Jurkat, Clone E6-1 (cell line): ENCODE measurements at regions not wholly inside any gene's neighbourhood (a gene's known extent, or its start where the extent isn't known, plus 50 kb on each side); places are given as distances from the start of the nearest gene placed in this dataset.
"Not testable (repeated sequence)": the region's sequence is repeated elsewhere in the genome, so short reads cannot be mapped to it uniquely, and the experiment has no call there.

Source experiments
- DNase-seq: peaks from one replicate; pipeline ENCODE4 v3.0.0-alpha.2; 2011; ENCODE audit warnings: low read depth, low spot score
- H3K4me3 ChIP-seq: 2 replicates; pipeline ENCODE4 v1.5.1; 2011; ENCODE audit warnings: mild to moderate bottlenecking, low read length, control low read depth, moderate library complexity

GRCh38 chr4:26061248-26061986, 147.4 kb downstream of the SMIM20 start:
- DNase-seq: peak; percentile 42

GRCh38 chr4:26062215-26062614, 148.2 kb downstream of the SMIM20 start:
- H3K4me3 ChIP-seq: no peak overlapping the region
- DNase-seq: no peak

More at GRCh38 chr4:26061248-26061986, 147.4 kb downstream of the SMIM20 start:
- no peak overlapping the region for H3K4me3 ChIP-seq

DNA sequence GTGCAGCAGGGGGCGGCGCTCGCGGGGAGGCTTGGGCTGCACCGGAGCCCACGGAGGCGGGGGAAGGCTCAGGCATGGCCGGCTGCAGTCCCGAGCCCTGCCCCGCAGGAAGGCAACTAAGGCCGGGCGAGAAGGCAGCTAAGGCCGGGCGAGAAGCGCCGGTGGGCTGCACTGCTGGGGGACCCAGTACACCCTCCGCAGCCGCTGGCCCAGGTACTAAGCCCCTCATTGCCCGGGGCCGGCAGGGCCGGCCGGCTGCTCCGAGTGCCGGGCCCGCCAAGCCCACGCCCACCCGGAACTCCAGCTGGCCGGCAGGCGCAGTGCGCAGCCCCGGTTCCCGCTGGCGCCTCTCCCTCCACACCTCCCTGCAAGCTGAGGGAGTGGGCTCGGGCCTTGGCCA, 150.0 kb downstream of the SMIM20 start:
- DNase-seq, H3K4me3 ChIP-seq: not testable (repeated sequence)

DNA sequence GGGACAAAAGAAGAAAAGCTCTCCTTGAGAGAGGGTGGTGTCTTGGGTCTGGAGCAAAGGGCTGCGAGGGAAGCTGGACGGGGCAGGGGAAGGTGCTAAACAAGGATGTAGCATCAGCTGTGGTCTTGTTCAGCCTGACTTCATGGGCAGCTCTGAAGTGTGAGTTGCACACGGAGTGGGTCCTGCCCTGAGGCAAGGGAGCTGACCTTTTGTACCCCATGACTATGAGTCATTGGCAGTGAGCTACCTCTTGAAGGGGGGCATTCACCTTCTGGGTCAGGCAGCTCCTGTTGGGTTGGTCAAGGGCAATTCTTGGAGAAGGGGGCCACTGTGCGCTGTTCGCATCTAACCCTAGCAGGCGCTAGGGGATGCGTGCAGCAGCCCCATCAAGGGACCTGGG, 151.8 kb downstream of the SMIM20 start:
- no peak overlapping the region for H3K4me3 ChIP-seq
- no peak for DNase-seq

- no peak overlapping the region for H3K4me3 ChIP-seq
- DNase-seq: no peak
These were observed 153.0 kb downstream of the SMIM20 start for GRCh38 chr4:26067035-26067434.

DNA sequence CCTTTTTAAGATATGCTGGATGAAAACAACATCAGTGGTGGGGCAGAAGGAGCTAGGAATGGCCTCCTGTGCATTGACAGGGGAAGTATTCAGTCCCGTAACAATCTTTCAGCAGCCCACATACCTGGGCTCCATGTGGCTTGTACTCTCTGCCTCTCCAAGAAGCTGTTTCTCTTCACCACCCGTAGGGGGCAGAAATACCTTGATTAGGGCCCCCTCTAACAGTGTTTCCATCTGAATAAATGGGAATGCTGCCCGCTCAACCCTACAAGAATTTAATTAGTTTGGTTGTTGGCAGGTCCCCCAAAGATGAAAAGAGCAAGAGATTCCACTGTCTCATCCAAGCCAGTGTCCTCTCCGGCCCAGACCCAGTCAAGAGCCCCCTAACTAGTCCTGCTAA, 155.2 kb downstream of the SMIM20 start:
- DNase-seq: peak; percentile 15
- H3K4me3 ChIP-seq: no peak overlapping the region

DNA sequence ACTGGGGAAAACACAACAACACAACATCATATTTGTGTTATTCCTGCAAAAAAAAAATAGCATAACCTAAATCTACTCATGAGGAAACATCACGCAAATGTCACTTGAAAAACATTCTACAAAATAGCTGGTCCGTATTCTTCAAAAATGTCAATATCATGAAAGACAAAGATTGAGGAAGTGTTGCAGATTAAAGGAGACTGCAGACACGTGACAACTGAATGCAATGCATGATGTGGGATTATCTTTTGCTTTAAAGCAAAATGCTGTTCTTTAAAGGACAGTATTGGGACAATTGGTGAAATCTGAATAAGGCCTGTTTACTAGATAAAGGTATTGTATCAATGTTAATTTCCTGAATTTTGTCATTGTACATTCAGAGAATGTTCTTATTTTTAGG, 157.7 kb downstream of the SMIM20 start:
- no peak overlapping the region for H3K4me3 ChIP-seq
- DNase-seq: no peak

DNA sequence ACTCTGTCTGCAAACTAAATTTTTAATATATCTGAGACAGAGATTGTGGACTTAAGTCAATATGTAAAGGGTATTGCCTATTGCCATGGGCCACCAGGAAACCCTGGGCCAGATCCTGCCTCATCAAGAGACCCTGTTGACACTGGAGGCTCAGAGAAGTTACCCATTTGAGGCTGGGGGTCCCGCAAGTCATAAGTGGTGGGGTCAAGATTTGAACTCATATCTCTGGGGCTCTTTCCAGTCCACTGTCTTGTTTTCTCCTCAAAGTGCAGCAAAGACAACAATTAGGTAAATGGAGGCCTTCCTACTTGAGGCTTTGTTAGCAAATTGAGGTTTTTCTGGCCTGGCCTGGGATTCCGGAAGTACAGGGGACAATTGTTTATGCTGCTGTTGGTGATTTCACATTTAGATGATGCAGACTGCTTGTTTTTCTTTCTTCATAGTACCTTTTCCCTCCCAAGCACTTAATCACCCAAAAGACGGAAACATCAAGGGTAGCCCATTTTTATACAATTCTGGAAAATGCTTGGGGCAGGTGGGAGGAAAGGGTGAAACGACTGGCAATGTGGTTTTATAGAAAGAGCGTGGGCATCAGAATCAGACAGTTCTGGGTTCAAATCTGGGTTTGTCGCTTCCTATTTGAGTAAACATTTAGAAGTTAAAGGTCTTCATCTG, 160.0 kb downstream of the SMIM20 start:
- H3K4me3 ChIP-seq: no peak overlapping the region
- DNase-seq: no peak

DNA sequence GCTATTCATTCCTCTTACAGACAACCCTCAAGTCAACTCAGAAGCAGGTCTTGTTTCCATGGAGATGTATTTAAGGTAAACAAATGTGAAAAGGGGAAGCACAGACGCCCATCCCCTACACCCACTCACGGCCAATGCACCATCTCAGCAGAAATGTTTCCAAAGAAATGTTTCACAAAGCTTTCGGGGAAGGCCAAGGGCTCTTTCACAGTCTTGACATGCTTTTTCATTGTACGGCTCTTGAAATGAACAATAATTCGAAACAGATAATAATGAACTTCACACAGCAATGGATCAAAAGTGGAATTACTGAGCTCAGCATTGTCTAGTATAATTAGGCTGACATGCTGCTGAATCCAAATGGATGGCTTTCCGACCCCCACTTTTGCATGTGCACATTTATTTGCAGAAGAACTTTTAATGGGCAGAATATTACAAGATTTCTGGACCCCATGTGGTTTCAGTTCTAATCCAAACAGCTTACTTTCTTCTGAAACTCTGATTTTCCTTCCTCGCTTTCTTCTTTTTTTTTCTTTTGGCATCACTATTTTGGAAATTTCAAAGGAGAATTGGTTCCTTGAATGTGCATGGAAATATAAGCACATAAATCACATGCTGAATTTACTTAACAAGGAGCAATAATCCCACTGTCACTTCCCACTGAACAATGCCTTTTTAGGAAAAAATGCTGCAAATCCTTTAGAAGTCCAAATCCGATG, 160.9 kb downstream of the SMIM20 start:
- no peak overlapping the region for H3K4me3 ChIP-seq
- no peak for DNase-seq

DNA sequence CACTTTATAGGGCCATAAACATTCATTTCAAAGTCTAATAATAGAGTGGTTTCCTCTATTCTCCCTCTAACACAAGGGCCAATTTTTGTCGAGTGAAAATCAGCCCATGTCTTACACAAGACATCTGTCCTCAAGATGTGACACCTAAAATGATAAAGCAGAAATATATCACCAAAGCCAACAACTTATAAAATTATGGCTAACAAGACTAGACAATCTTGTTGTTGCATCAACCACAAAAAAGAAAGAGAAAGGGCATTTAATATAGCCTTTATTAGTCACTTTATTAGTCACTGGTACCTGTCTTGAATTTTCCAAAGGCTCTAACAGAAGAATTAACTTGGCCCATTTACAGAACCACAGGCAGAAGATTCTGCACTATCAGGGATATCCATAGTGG, 161.6 kb downstream of the SMIM20 start:
- H3K4me3 ChIP-seq: no peak overlapping the region

DNA sequence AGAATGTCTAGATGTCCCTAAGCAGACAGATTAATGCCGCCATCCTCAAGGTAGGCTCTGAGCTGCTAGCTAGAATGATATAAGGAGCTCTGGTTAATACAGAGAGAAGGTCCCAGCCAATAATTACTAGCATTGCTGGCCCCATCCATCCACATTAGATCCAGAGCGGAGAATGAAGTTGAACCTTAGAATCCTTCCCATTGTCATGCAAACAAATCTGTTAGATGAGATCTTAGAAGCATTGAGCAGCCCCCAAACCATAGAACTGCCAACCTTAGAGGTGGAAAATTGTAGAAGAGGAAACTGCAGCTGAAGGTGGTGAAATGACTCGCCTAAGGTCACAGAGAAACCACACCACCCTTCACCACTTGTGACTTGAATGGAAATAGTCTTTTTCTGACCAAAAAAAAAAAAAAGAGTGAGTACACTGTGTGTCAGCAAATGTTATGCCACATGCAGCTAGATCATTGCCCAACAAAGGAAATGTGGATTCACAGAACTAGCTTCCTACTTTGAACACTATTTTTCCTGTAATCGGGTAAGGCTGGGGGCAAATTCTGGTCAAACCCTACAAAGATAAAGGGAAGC, 162.1 kb downstream of the SMIM20 start:
- no peak overlapping the region for H3K4me3 ChIP-seq
- DNase-seq: peak; percentile 19

More for the DNA sequence above, 161.6 kb downstream of the SMIM20 start:
- no peak for DNase-seq

GRCh38 chr4:26076896-26077295, 162.9 kb downstream of the SMIM20 start:
- H3K4me3 ChIP-seq: no peak overlapping the region
- no peak for DNase-seq

GRCh38 chr4:26077756-26078155, 163.7 kb downstream of the SMIM20 start:
- H3K4me3 ChIP-seq: no peak overlapping the region
- no peak for DNase-seq

DNA sequence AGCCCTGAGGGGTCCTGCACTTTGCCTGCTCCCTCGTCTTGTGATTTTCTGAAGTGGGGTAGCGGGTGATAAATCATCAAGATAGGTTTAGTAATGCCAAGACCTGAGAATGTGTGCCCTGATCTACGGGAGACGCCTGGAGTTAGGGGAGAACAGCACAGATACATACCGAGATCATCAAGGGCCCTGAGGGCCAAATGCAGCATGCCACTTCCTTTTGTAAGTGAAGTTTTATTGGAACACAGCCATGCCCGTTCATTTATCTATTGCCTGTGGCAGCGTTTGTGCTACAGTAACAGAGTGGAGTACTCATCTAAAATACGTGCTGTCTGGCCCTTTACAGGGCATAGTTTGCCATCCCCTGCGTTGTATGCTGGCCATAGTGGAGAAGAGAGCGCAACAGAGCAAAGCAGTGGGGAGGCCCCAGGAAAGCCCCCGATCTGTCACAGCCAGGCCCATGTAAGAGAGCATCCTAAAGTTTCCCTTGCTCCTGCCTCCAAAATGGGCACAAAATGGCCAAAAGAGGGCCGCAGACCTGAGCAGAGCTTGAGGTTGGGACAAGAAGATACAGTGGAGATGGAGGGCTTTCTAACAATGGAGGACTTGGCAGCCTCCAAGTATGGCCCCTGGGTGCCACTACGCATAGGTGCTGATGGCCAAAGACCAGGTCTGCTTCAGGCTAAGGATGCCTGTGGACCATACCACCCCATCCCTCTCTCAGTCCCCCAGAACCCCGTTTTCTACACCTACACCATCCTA, 167.0 kb downstream of the SMIM20 start:
- no peak for DNase-seq
- no peak overlapping the region for H3K4me3 ChIP-seq

DNA sequence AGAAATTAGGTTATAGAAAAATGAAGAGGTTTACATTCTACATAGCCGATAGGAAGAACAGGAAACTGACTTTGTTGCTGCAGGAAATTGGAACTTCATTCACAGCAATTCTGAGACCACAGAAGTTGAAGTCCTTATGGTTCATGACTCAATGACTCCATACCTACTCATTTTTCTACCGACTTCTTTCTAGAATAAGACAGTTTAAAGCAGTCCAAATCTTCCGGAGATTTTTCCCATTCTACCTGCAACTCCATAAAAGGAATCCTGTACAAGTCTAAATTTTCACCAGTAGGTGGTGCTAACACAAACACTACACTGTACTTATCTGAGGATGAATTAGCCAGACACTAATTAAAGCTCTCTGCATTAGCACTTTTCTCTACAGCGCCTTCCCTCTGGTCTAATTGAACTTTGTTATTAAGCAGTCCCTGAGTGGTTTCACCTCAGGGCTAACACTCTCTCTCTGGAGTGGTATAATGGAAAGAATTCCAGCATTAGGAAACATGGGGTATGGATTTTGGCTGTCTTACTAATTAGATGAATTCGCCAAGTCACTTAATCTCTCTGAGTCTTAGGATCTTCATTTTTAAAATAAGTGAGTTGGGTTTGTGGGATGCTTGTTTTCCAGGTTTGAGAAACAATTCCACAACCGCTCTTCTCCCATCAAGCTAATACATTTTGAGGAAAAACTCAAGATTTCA, 167.9 kb downstream of the SMIM20 start:
- H3K4me3 ChIP-seq: no peak overlapping the region
- peak; percentile 57 for DNase-seq

DNA sequence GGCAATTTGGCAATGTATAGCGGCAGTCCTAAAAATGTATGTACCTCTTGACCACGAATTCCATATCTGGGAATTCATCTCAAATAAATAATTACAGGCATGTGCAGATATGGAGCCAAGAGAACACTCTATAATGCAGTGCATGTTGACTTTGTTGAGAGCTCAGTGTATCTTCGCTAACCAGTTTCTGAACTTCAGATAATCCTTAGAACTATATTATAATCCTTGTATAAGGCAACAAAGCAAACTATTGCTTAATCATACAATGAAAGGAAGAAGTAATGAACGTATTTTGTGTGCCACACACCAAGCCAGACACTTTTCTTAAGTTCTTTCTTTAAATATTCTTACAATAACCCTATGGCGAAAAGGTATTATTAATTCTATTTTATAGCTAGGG, 168.5 kb downstream of the SMIM20 start:
- no peak overlapping the region for H3K4me3 ChIP-seq

DNA sequence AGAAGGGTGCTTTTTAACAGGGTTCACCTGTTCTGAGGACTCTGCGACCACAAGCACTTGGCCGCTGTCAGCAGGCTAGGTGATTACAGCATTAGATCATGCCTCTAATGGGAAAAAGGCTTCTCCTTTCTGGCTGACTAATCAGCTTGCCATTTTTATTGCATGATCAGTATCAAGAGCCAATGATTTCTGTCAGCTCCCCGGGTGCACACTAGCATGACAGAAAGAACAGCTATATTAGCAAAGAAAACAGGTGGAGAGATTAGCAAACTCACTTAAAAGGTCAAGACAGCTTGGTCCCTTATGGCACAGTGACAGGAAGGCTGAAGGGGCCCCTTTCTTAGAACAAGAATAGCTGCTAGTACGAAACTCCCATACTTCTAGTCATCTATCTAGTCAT, 170.0 kb downstream of the SMIM20 start:
- H3K4me3 ChIP-seq: no peak overlapping the region
- DNase-seq: no peak

More for the DNA sequence above, 168.5 kb downstream of the SMIM20 start:
- no peak for DNase-seq

- DNase-seq: no peak
- no peak overlapping the region for H3K4me3 ChIP-seq
These were observed 170.4 kb downstream of the SMIM20 start for GRCh38 chr4:26084414-26084813.

DNA sequence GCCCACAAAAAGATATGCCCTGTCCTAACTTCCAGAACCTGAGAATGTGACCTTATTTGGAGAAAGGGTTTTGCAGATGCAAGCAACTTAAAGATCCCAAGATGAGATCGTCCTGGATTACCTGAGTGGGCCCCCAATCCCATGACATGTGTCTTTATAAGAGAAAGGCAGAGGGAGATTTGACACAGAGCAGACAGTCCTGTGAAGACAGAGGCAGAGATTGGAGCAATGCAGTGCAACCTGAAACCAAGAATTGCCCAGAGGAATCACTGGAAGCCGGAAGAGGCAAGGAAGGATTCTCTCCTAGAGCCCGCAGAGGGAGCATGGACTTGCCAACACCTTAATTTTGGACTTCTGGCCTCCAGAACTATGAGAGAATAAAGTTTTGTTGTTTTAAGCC, 171.5 kb downstream of the SMIM20 start:
- no peak for DNase-seq
- no peak overlapping the region for H3K4me3 ChIP-seq
